ENCODE measurements at regions not wholly inside any gene's neighbourhood (a gene's known extent, or its start where the extent isn't known, plus 50 kb on each side); places are given as distances from the start of the nearest gene placed in this dataset.

- no peak for TF ChIP-seq CTCF (IDR thresholded peaks at IDR 0.05)
- no peak for TF ChIP-seq EP300 (IDR thresholded peaks at IDR 0.05)
- no peak for TF ChIP-seq POLR2A (IDR thresholded peaks at IDR 0.05; ENCODE audit: low read depth)
- TF ChIP-seq POLR2AphosphoS5 (IDR thresholded peaks at IDR 0.05) = no peak
Measured at GRCh38 chr14:75373133-75373532, 54.7 kb upstream of the JDP2 start.

Data from esophagus muscularis mucosa (tissue), 4 donors.